ENCODE measurements at regions not wholly inside any gene's neighbourhood (a gene's known extent, or its start where the extent isn't known, plus 50 kb on each side); places are given as distances from the start of the nearest gene placed in this dataset.

GRCh38 chr2:239640210-239640609 is 239.4 kb upstream of the HDAC4 start (continued):
- no peak for TF ChIP-seq KLF8 (tag by site-specific recombination; IDR thresholded peaks at IDR 0.05)

- Histone ChIP-seq H3K9me3 (ENCODE audit: control insufficient read depth, insufficient read depth, low read depth, low read length) (no peaks in the 10 kb centered on the region), H3K27ac (ENCODE audit: extremely low read depth, low read depth, low read length) (no peak overlapping the region), H3K36me3 (ENCODE audit: control insufficient read depth in 2 of 2, insufficient read depth in 1 of 2, low read length in 2 of 2) (no peaks in the 10 kb centered on the region), H3K4me3 (ENCODE audit: low read depth, low read length) (no peak overlapping the region), H3K4me1 (ENCODE audit: control insufficient read depth, insufficient read depth, low read length) (no peaks in the 10 kb centered on the region)
- TF ChIP-seq ZNF169 (tag by site-specific recombination; IDR thresholded peaks at IDR 0.05) (no peak), SCRT2 (tag by site-specific recombination; IDR thresholded peaks at IDR 0.05) (no peak), ZBTB7A (tag by site-specific recombination; IDR thresholded peaks at IDR 0.05; ENCODE audit: low read depth) (no peak), ZNF513 (tag by site-specific recombination; IDR thresholded peaks at IDR 0.05) (no peak), WT1 (tag by site-specific recombination; IDR thresholded peaks at IDR 0.05) (no peak), GFI1B (tag by site-specific recombination; IDR thresholded peaks at IDR 0.05) (no peak), ZSCAN18 (tag by site-specific recombination; IDR thresholded peaks at IDR 0.05) (no peak), ZNF621 (tag by site-specific recombination; IDR thresholded peaks at IDR 0.05) (no peak)
- POLR2A ChIA-PET = no interaction called here
- CTCF ChIA-PET = no interaction called here
Measured at GRCh38 chr2:239639421-239640185, 238.8 kb upstream of the HDAC4 start.

GRCh38 chr2:239638376-239638775 is 237.6 kb upstream of the HDAC4 start:
- TF ChIP-seq HIC1 (tag by site-specific recombination; IDR thresholded peaks at IDR 0.05) = no peak
- no peak for TF ChIP-seq ZNF544 (tag by site-specific recombination; IDR thresholded peaks at IDR 0.05)
- no peak for TF ChIP-seq ZNF585B (tag by site-specific recombination; IDR thresholded peaks at IDR 0.05)
- no peak for TF ChIP-seq TSHZ1 (tag by site-specific recombination; IDR thresholded peaks at IDR 0.05; ENCODE audit: borderline replicate concordance)
- TF ChIP-seq ZNF335 (tag by site-specific recombination; conservative IDR thresholded peaks at IDR 0.05) = no peak
- no peak for TF ChIP-seq ZNF202 (tag by site-specific recombination; IDR thresholded peaks at IDR 0.05; ENCODE audit: borderline replicate concordance)
- no peak for TF ChIP-seq ZNF391 (tag by site-specific recombination; IDR thresholded peaks at IDR 0.05; ENCODE audit: borderline replicate concordance, low read depth)
- no peak for TF ChIP-seq ZFHX2 (tag by site-specific recombination; conservative IDR thresholded peaks at IDR 0.05)
- no peak for TF ChIP-seq ZNF645 (tag by site-specific recombination; IDR thresholded peaks at IDR 0.05)
- TF ChIP-seq ZNF629 (tag by site-specific recombination; IDR thresholded peaks at IDR 0.05) = no peak
- no peak for TF ChIP-seq ZNF274 (IDR thresholded peaks at IDR 0.05; ENCODE audit: low read length)
- no peak for TF ChIP-seq ZNF274 (tag by site-specific recombination; IDR thresholded peaks at IDR 0.05; ENCODE audit: borderline replicate concordance)
- no peak for TF ChIP-seq ZNF350 (tag by site-specific recombination; IDR thresholded peaks at IDR 0.05)
- TF ChIP-seq KLF8 (tag by site-specific recombination; IDR thresholded peaks at IDR 0.05) = no peak
- ChIA-PET CTCF (interaction anchor here (0.6 kb wide), 1 partner anchor 53 kb away, joined by 3 read pairs; no protein-coding TSS in a partner anchor), POLR2A (no interaction called here)

More at GRCh38 chr2:239638376-239638775, 237.6 kb upstream of the HDAC4 start:
- Histone ChIP-seq H3K27ac (ENCODE audit: extremely low read depth, low read depth, low read length) (no peak overlapping the region), H3K4me3 (ENCODE audit: low read depth, low read length) (no peak overlapping the region), H3K9me3 (ENCODE audit: control insufficient read depth, insufficient read depth, low read depth, low read length) (no peaks in the 10 kb centered on the region), H3K36me3 (ENCODE audit: control insufficient read depth in 2 of 2, insufficient read depth in 1 of 2, low read length in 2 of 2) (no peaks in the 10 kb centered on the region), H3K4me1 (ENCODE audit: control insufficient read depth, insufficient read depth, low read length) (no peaks in the 10 kb centered on the region)

All from HEK293 (cell line).